Spleen (tissue), 11 donors: ENCODE measurements at regions not wholly inside any gene's neighbourhood (a gene's known extent, or its start where the extent isn't known, plus 50 kb on each side); places are given as distances from the start of the nearest gene placed in this dataset.

Experiments used
- DNase-seq: peaks from one replicate; pipeline ENCODE4 v3.0.0-alpha.2; 2020
- H3K27ac ChIP-seq, 8 donors: fragments of 200-600 bp; sonication (generic) in 7 of 8; 1 replicate in 4 of 8; 2 replicates in 4 of 8; pipeline versions ENCODE4 v1.5.0 to v1.8.0; 2016 to 2021; ENCODE audit warnings: inconsistent platforms in 4 of 8, mild to moderate bottlenecking in 4 of 8, moderate library complexity in 1 of 8
- H3K27me3 ChIP-seq, 7 donors: fragments of 200-600 bp; sonication (generic) in 6 of 7; replicated peaks in 1 of 7; 1 replicate in 4 of 7; 2 replicates in 3 of 7; pipeline versions ENCODE4 v1.5.0 to v1.8.0; 2016 to 2021; ENCODE audit warnings: inconsistent platforms in 3 of 7, mild to moderate bottlenecking in 1 of 7
- H3K36me3 ChIP-seq, 6 donors: fragments of 200-600 bp; sonication (generic) in 5 of 6; 1 replicate in 4 of 6; 2 replicates in 2 of 6; pipeline versions ENCODE4 v1.5.0 to v1.8.0; 2016 to 2021; ENCODE audit warnings: inconsistent platforms in 2 of 6
- H3K4me1 ChIP-seq, 6 donors: fragments of 200-600 bp; sonication (generic) in 5 of 6; 1 replicate in 3 of 6; 2 replicates in 3 of 6; pipeline versions ENCODE4 v1.5.0 to v1.8.0; 2016 to 2021; ENCODE audit warnings: inconsistent platforms in 3 of 6
- H3K4me3 ChIP-seq, 8 donors: fragments of 200-600 bp; sonication (generic) in 7 of 8; 1 replicate in 4 of 8; 2 replicates in 4 of 8; pipeline versions ENCODE4 v1.5.0 to v1.8.0; 2016 to 2021; ENCODE audit warnings: inconsistent platforms in 4 of 8, mild to moderate bottlenecking in 4 of 8, moderate library complexity in 2 of 8
- H3K9me3 ChIP-seq, 8 donors: fragments of 200-600 bp; sonication (generic) in 7 of 8; 1 replicate in 4 of 8; 2 replicates in 4 of 8; pipeline versions ENCODE4 v1.5.0 to v1.8.0; 2016 to 2021; ENCODE audit warnings: inconsistent platforms in 4 of 8
- CTCF ChIP-seq, 11 experiments: fragments of 200-600 bp in 7 of 11; fragments of 450-650 bp in 4 of 11; sonication (generic) in 4 of 11; IDR thresholded peaks in 8 of 11; conservative IDR thresholded peaks in 3 of 11; 1 replicate in 7 of 11; 2 replicates in 4 of 11; pipeline versions ENCODE4 v1.4.0 to v1.8.0; 2016 to 2021; ENCODE audit warnings: antibody characterized with exemption in 11 of 11, inconsistent platforms in 4 of 11, mild to moderate bottlenecking in 1 of 11
- POLR2A ChIP-seq, 3 donors: fragments of 450-650 bp; IDR thresholded peaks; one replicate each; pipeline ENCODE4 v1.5.1; 2017; ENCODE audit warnings: antibody characterized with exemption in 3 of 3, mild to moderate bottlenecking in 1 of 3
- POLR2AphosphoS5 ChIP-seq, 3 donors: sonication (generic); formaldehyde crosslinking; IDR thresholded peaks; one replicate each; pipeline ENCODE4 v1.5.1; 2017; ENCODE audit warnings: antibody characterized with exemption in 3 of 3
- WGBS, 5 donors: extraction: QIAGEN DNeasy Blood & Tissue Kit in 3 of 5; methylation state at CpG; one replicate each; pipeline versions ENCODE4 v1.1.5 to v1.1.7; 2013 to 2018; 5-methylcytosine and 5-hydroxymethylcytosine counted together
- intact Hi-C: fragments of 100-400 bp; cut with DNase I; formaldehyde crosslinking; loops from one replicate; pipeline ENCODE4 v1.15.0; 2023; ENCODE audit warnings: low total_unique reads
- donor health status: healthy with polysubstance abuse.
- donor health status: DM: no; HTN: no; CAD: no; lungs with moderate emphysema.
- donor health status: DM: no; HTN: no; CAD: no.
- donor health status: Bipolar disorder and iron deficiency.
- donor health status: healthy.
- donor health status: DM: no; HTN: no; CAD: no.
- donor health status: DM: yes; HTN: yes; CAD: no.

DNA sequence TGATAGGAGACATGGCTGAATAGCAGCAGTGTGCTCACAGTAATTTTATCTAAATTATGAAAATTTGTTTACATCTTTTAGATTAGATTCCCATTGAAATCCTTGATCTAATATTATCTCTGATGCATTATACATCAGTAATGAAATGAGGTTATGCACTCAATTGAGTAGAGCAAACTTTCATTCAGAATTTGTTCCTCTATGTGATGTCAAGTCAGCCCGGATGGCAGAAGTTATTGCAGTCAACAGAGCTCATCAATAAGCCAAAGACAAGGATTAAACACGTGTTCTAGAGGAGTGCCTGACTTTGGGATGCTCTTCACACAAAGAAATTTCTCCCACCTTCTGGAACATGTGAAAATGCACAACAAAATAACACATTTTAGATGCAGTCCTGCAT lies 688.8 kb downstream of the TMEM121 start:
- H3K27ac ChIP-seq = no peak overlapping the region
- no peaks in the 10 kb centered on the region for H3K9me3 ChIP-seq
- DNase-seq = no peak
- H3K36me3 ChIP-seq = no peaks in the 10 kb centered on the region
- H3K4me3 ChIP-seq = no peak overlapping the region
- H3K4me1 ChIP-seq = no peaks in the 10 kb centered on the region
- no peak for TF ChIP-seq CTCF (IDR thresholded peaks at IDR 0.05 in 8 of 11, conservative IDR thresholded peaks at IDR 0.05 in 3 of 11)
- 41 to 54% (median 51%) methylated on average over 2 of the region's 2 CpGs for WGBS, 5 donors
- intact Hi-C loops = no loop called here
- H3K27me3 ChIP-seq = peaks cover 0 to 14% (median 0%) of the 10 kb centered on the region in 7 donors

GRCh38 chr14:106216679-106217078 lies 690.3 kb downstream of the TMEM121 start:
- Histone ChIP-seq H3K4me1 (no peaks in the 10 kb centered on the region), H3K27me3 (peaks cover 0 to 20% (median 0%) of the 10 kb centered on the region in 7 donors), H3K36me3 (no peaks in the 10 kb centered on the region), H3K4me3 (no peak overlapping the region), H3K9me3 (no peaks in the 10 kb centered on the region), H3K27ac (no peak overlapping the region)
- intact Hi-C loops = no loop called here
- DNase-seq = no peak
- WGBS, 5 donors = 67 to 100% (median 74%) methylated on average over 1 of the region's 1 CpG
- TF ChIP-seq POLR2A (IDR thresholded peaks at IDR 0.05) (no peak), POLR2AphosphoS5 (IDR thresholded peaks at IDR 0.05) (no peak), CTCF (IDR thresholded peaks at IDR 0.05 in 8 of 11, conservative IDR thresholded peaks at IDR 0.05 in 3 of 11) (no peak)

- Histone ChIP-seq H3K4me3 (no peak overlapping the region), H3K27ac (no peak overlapping the region), H3K9me3 (no peaks in the 10 kb centered on the region), H3K4me1 (no peaks in the 10 kb centered on the region), H3K36me3 (no peaks in the 10 kb centered on the region), H3K27me3 (peaks cover 0 to 15% (median 0%) of the 10 kb centered on the region in 7 donors)
- intact Hi-C loops = no loop called here
- no peak for TF ChIP-seq POLR2AphosphoS5 (IDR thresholded peaks at IDR 0.05)
- TF ChIP-seq CTCF (IDR thresholded peaks at IDR 0.05 in 8 of 11, conservative IDR thresholded peaks at IDR 0.05 in 3 of 11) = no peak
- TF ChIP-seq POLR2A (IDR thresholded peaks at IDR 0.05) = no peak
- WGBS, 5 donors = 12 to 33% (median 18%) methylated on average over 5 of the region's 5 CpGs
- DNase-seq = no peak
Observed at GRCh38 chr14:106218174-106218573, 691.8 kb downstream of the TMEM121 start.

DNA sequence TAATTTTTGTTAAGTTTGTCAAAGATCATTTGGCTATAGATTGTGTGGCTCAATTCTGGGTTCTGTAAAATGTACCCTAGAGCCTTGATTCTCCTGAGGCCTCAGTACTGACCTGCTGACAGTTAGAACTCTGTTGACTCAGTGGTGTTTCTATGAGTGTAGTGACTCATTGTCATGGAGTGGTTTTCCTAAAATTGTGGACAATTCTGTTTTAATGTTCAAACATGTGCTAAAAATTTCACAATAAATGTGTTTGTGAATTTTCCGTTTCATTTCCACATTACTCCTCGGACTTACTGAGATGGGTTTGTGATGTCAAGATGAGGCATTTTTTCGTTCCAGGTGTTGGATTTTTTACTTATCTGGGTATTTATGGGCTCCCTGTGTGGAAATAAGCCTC lies 695.9 kb downstream of the TMEM121 start:
- Histone ChIP-seq H3K27me3 (peaks cover 0 to 10% (median 0%) of the 10 kb centered on the region in 7 donors), H3K4me1 (peaks cover 0 to 17% (median 0%) of the 10 kb centered on the region in 6 donors), H3K27ac (no peak overlapping the region), H3K36me3 (no peaks in the 10 kb centered on the region), H3K9me3 (no peaks in the 10 kb centered on the region), H3K4me3 (no peak overlapping the region)
- TF ChIP-seq CTCF (IDR thresholded peaks at IDR 0.05 in 8 of 11, conservative IDR thresholded peaks at IDR 0.05 in 3 of 11) = no peak
- TF ChIP-seq POLR2AphosphoS5 (IDR thresholded peaks at IDR 0.05) = no peak
- TF ChIP-seq POLR2A (IDR thresholded peaks at IDR 0.05) = no peak
- intact Hi-C loops = no loop called here
- no peak for DNase-seq
- WGBS, 5 donors = 44 to 61% (median 52%) methylated on average over 3 of the region's 3 CpGs
